SK-N-MC (cell line): ENCODE measurements at regions not wholly inside any gene's neighbourhood (a gene's known extent, or its start where the extent isn't known, plus 50 kb on each side); places are given as distances from the start of the nearest gene placed in this dataset.

ENCODE experiments used
- DNase-seq: peaks from one replicate; pipeline ENCODE4 v3.0.0-alpha.2; 2011; ENCODE audit warnings: low read depth, low spot score
- H3K27ac ChIP-seq: fragments of 200-600 bp; sonication (generic); 2 replicates; pipeline ENCODE4 v1.5.1; 2016; ENCODE audit warnings: mixed run types
- H3K36me3 ChIP-seq: fragments of 200-600 bp; sonication (generic); 2 replicates; pipeline ENCODE4 v1.6.1; 2017; ENCODE audit warnings: antibody characterized with exemption, low read length, mixed read lengths; ENCODE audit not compliant: insufficient read depth
- H3K4me3 ChIP-seq: fragments of 200-600 bp; sonication (generic); 2 replicates; pipeline ENCODE4 v1.5.1; 2016
- H3K9ac ChIP-seq: fragments of 200-600 bp; sonication (generic); 2 replicates; pipeline ENCODE4 v1.8.0; 2017; ENCODE audit warnings: mixed run types, mixed read lengths; ENCODE audit not compliant: insufficient read length
- H3K9me3 ChIP-seq: fragments of 200-600 bp; sonication (generic); 2 replicates; pipeline ENCODE4 v1.6.1; 2017; ENCODE audit warnings: low read depth, mild to moderate bottlenecking, antibody characterized with exemption, low read length, moderate library complexity, mixed read lengths
- EZH2 ChIP-seq: fragments of 200-600 bp; sonication (generic); IDR thresholded peaks from one replicate; pipeline ENCODE4 v1.6.1; 2017; ENCODE audit warnings: antibody characterized with exemption
- FOXP2 ChIP-seq: optimal IDR thresholded peaks from 2 replicates; pipeline ENCODE3; 2011; ENCODE audit warnings: mild to moderate bottlenecking, moderate library complexity; ENCODE audit not compliant: insufficient read depth; ENCODE audit errors: extremely low read length, control extremely low read depth
- POLR2AphosphoS5 ChIP-seq: IDR thresholded peaks from 2 replicates; pipeline ENCODE4 v1.6.1; 2012; ENCODE audit warnings: mild to moderate bottlenecking, low read depth, low read length, borderline replicate concordance

- no peak overlapping the region for H3K9ac ChIP-seq
- no peak overlapping the region for H3K4me3 ChIP-seq
- DNase-seq = no peak
- peaks cover 19% of the 10 kb centered on the region for H3K9me3 ChIP-seq
- H3K27ac ChIP-seq = no peak overlapping the region
- peaks cover 100% of the 10 kb centered on the region for H3K36me3 ChIP-seq
- TF ChIP-seq FOXP2 (no peak), EZH2 (no peak), POLR2AphosphoS5 (no peak)
Measured at GRCh38 chr15:25057574-25057973, 102.8 kb downstream of the SNRPN start.

GRCh38 chr15:25058080-25058785, 103.4 kb downstream of the SNRPN start:
- H3K36me3 ChIP-seq = peaks cover 100% of the 10 kb centered on the region
- H3K27ac ChIP-seq = no peak overlapping the region
- H3K4me3 ChIP-seq = no peak overlapping the region
- H3K9ac ChIP-seq = no peak overlapping the region
- no peak for DNase-seq
- H3K9me3 ChIP-seq = peaks cover 24% of the 10 kb centered on the region
- no peak for TF ChIP-seq POLR2AphosphoS5
- TF ChIP-seq EZH2 = no peak
- TF ChIP-seq FOXP2 = no peak

GRCh38 chr15:25059698-25060471, 105.1 kb downstream of the SNRPN start:
- Histone ChIP-seq H3K36me3 (peaks cover 100% of the 10 kb centered on the region), H3K27ac (no peak overlapping the region), H3K4me3 (no peak overlapping the region), H3K9me3 (peaks cover 26% of the 10 kb centered on the region), H3K9ac (no peak overlapping the region)
- no peak for TF ChIP-seq POLR2AphosphoS5
- TF ChIP-seq EZH2 = no peak
- no peak for TF ChIP-seq FOXP2
- DNase-seq = no peak

GRCh38 chr15:25060472-25060803, 105.7 kb downstream of the SNRPN start:
- H3K36me3 ChIP-seq = peaks cover 100% of the 10 kb centered on the region
- peaks cover 21% of the 10 kb centered on the region for H3K9me3 ChIP-seq
- no peak overlapping the region for H3K4me3 ChIP-seq
- H3K9ac ChIP-seq = no peak overlapping the region
- no peak overlapping the region for H3K27ac ChIP-seq
- DNase-seq = no peak
- TF ChIP-seq POLR2AphosphoS5 (no peak), EZH2 (no peak), FOXP2 (no peak)

- peaks cover 15% of the 10 kb centered on the region for H3K9me3 ChIP-seq
- TF ChIP-seq FOXP2 (no peak), POLR2AphosphoS5 (no peak), EZH2 (no peak)
- no peak overlapping the region for H3K27ac ChIP-seq
- H3K4me3 ChIP-seq = no peak overlapping the region
- no peak for DNase-seq
- H3K36me3 ChIP-seq = peaks cover 100% of the 10 kb centered on the region
- H3K9ac ChIP-seq = no peak overlapping the region
Measured at GRCh38 chr15:25060996-25061620, 106.3 kb downstream of the SNRPN start.

GRCh38 chr15:25061808-25062550, 107.2 kb downstream of the SNRPN start:
- Histone ChIP-seq H3K36me3 (peaks cover 100% of the 10 kb centered on the region), H3K27ac (no peak overlapping the region), H3K4me3 (no peak overlapping the region), H3K9me3 (peaks cover 15% of the 10 kb centered on the region), H3K9ac (no peak overlapping the region)
- no peak for DNase-seq
- TF ChIP-seq FOXP2 (no peak), POLR2AphosphoS5 (no peak), EZH2 (no peak)

GRCh38 chr15:25062551-25063430, 108.0 kb downstream of the SNRPN start:
- H3K4me3 ChIP-seq = no peak overlapping the region
- H3K27ac ChIP-seq = no peak overlapping the region
- peaks cover 16% of the 10 kb centered on the region for H3K9me3 ChIP-seq
- TF ChIP-seq POLR2AphosphoS5 (no peak), EZH2 (no peak)
- no peak for DNase-seq
- H3K36me3 ChIP-seq = peaks cover 100% of the 10 kb centered on the region
- H3K9ac ChIP-seq = no peak overlapping the region
